ENCODE measurements at regions not wholly inside any gene's neighbourhood (a gene's known extent, or its start where the extent isn't known, plus 50 kb on each side); places are given as distances from the start of the nearest gene placed in this dataset.
"Not testable (repeated sequence)": the region's sequence is repeated elsewhere in the genome, so short reads cannot be mapped to it uniquely, and the experiment has no call there.

DNA sequence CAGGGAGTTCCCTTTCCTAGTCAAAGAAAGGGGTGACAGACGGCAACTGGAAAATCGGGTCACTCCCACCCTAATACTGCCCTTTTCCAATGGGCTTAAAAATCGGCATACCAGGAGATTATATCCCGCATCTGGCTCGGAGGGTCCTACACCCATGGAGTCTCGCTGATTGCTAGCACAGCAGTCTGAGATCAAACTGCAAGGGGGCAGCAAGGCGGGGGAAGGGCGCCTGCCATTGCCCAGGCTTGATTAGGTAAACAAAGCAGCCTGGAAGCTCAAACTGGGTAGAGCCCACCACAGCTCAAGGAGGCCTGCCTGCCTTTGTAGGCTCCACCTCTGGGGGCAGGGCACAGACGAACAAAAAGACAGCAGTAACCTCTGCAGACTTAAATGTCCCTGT lies 831.3 kb downstream of the TTLL7 start:
- TF ChIP-seq, protein P1, sequence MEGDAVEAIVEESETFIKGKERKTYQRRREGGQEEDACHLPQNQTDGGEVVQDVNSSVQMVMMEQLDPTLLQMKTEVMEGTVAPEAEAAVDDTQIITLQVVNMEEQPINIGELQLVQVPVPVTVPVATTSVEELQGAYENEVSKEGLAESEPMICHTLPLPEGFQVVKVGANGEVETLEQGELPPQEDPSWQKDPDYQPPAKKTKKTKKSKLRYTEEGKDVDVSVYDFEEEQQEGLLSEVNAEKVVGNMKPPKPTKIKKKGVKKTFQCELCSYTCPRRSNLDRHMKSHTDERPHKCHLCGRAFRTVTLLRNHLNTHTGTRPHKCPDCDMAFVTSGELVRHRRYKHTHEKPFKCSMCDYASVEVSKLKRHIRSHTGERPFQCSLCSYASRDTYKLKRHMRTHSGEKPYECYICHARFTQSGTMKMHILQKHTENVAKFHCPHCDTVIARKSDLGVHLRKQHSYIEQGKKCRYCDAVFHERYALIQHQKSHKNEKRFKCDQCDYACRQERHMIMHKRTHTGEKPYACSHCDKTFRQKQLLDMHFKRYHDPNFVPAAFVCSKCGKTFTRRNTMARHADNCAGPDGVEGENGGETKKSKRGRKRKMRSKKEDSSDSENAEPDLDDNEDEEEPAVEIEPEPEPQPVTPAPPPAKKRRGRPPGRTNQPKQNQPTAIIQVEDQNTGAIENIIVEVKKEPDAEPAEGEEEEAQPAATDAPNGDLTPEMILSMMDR (IDR thresholded peaks at IDR 0.05), result not testable (repeated sequence)
- TF ChIP-seq POLR2A (IDR thresholded peaks at IDR 0.05), result not testable (repeated sequence)

Measured in adrenal gland (tissue), 5 donors.